SK-N-SH (cell line): ENCODE measurements at regions not wholly inside any gene's neighbourhood (a gene's known extent, or its start where the extent isn't known, plus 50 kb on each side); places are given as distances from the start of the nearest gene placed in this dataset.

Experiments
- CTCF ChIA-PET: fragments of 300-600, 350-600 bp; formaldehyde crosslinking; extraction: SDS; loops from one replicate; lab custom pipeline; 2021; lab: Yijun Ruan, JAX
- POLR2A ChIA-PET: fragments of 350-600 bp; sonication (Branson Sonifier 250); formaldehyde crosslinking; extraction: SDS; loops from one replicate; lab custom pipeline; 2020; ENCODE audit warnings: antibody characterized with exemption, inconsistent platforms; lab: Yijun Ruan, JAX
- DNase-seq: peaks from one replicate; pipeline ENCODE4 v3.0.0; 2012
- H2AFZ ChIP-seq: fragments of 200-600 bp; sonication (generic); 2 replicates; pipeline ENCODE4 v1.8.1; 2016; ENCODE audit warnings: antibody characterized with exemption, mild to moderate bottlenecking, low read depth
- H3F3A ChIP-seq: fragments of 200-600 bp; sonication (generic); replicated peaks from 2 replicates; pipeline ENCODE3; 2016; ENCODE audit warnings: antibody characterized with exemption, mild to moderate bottlenecking; ENCODE audit not compliant: insufficient read depth
- H3K27ac ChIP-seq, 2 experiments: fragments of 200-500 bp in 1 of 2; fragments of 200-600 bp in 1 of 2; sonication (Bioruptor generic) in 1 of 2; sonication (generic), shearing (Covaris generic) in 1 of 2; 2 replicates each; pipeline versions ENCODE4 v1.5.1 to v1.6.1; 2014 to 2016; ENCODE audit warnings: low read depth in 2 of 2, inconsistent platforms in 1 of 2, low read length in 1 of 2, mild to moderate bottlenecking in 1 of 2, mixed read lengths in 1 of 2
- H3K27me3 ChIP-seq: fragments of 200-600 bp; sonication (generic), shearing (Covaris generic); 2 replicates; pipeline ENCODE4 v1.6.1; 2016; ENCODE audit warnings: mixed run types; ENCODE audit not compliant: insufficient read depth
- H3K36me3 ChIP-seq, 2 experiments: fragments of 200-500 bp in 1 of 2; fragments of 200-600 bp in 1 of 2; sonication (Bioruptor generic) in 1 of 2; sonication (generic) in 1 of 2; replicated peaks in 1 of 2; 2 replicates each; pipeline versions ENCODE3 to v1.5.1; 2014 to 2016; ENCODE audit warnings: low read length in 1 of 2, mild to moderate bottlenecking in 1 of 2; ENCODE audit not compliant: insufficient read depth in 2 of 2, control insufficient read depth in 1 of 2
- H3K4me1 ChIP-seq, 2 experiments: fragments of 200-500 bp in 1 of 2; fragments of 200-600 bp in 1 of 2; sonication (Bioruptor generic) in 1 of 2; sonication (generic), shearing (Covaris generic) in 1 of 2; 2 replicates each; pipeline versions ENCODE4 v1.5.1 to v1.6.1; 2014 to 2016; ENCODE audit warnings: low read depth in 1 of 2, low read length in 1 of 2, mixed run types in 1 of 2; ENCODE audit not compliant: insufficient read depth in 2 of 2, control insufficient read depth in 1 of 2
- H3K4me2 ChIP-seq: fragments of 200-600 bp; sonication (generic), shearing (Covaris generic); 2 replicates; pipeline ENCODE4 v1.6.1; 2017; ENCODE audit warnings: mixed run types
- H3K4me3 ChIP-seq, 2 experiments: fragments of 200-500 bp in 1 of 2; fragments of 200-600 bp in 1 of 2; sonication (Bioruptor generic) in 1 of 2; sonication (generic), shearing (Covaris generic) in 1 of 2; 2 replicates each; pipeline versions ENCODE4 v1.5.1 to v1.8.1; 2014 to 2016; ENCODE audit warnings: low read depth in 2 of 2, inconsistent platforms in 1 of 2, low read length in 1 of 2, mild to moderate bottlenecking in 1 of 2, mixed read lengths in 1 of 2, moderate library complexity in 1 of 2
- H3K79me2 ChIP-seq: fragments of 200-600 bp; sonication (generic); 2 replicates; pipeline ENCODE4 v1.8.1; 2017; ENCODE audit warnings: mild to moderate bottlenecking; ENCODE audit not compliant: insufficient read depth
- H3K9ac ChIP-seq: fragments of 200-600 bp; sonication (generic); 2 replicates; pipeline ENCODE4 v1.6.1; 2017; ENCODE audit warnings: mixed run types
- H3K9me2 ChIP-seq: fragments of 200-600 bp; sonication (generic); 2 replicates; pipeline ENCODE4 v1.6.1; 2017; ENCODE audit warnings: mixed run types
- H3K9me3 ChIP-seq: fragments of 200-600 bp; sonication (generic); 2 replicates; pipeline ENCODE4 v1.6.1; 2017; ENCODE audit warnings: mixed run types, mild to moderate bottlenecking, moderate library complexity
- H4K20me1 ChIP-seq: fragments of 200-600 bp; sonication (generic); 2 replicates; pipeline ENCODE4 v1.6.1; 2017; ENCODE audit warnings: mild to moderate bottlenecking, mixed run types; ENCODE audit not compliant: insufficient read depth
- CHD2 ChIP-seq: fragments of 150-350 bp; IDR thresholded peaks from 2 replicates; pipeline ENCODE4 v1.6.1; 2018; ENCODE audit warnings: low read length; ENCODE audit not compliant: partially characterized antibody
- CTCF ChIP-seq: fragments of 200-600 bp; sonication (generic); IDR thresholded peaks from 2 replicates; pipeline ENCODE4 v1.6.1; 2017; ENCODE audit warnings: antibody characterized with exemption, mild to moderate bottlenecking, moderate library complexity
- ELF1 ChIP-seq: IDR thresholded peaks from 2 replicates; pipeline ENCODE4 v1.4.0; 2012
- EP300 ChIP-seq, 2 experiments: IDR thresholded peaks; 2 replicates each; pipeline versions ENCODE4 v1.4.0 to v1.6.1; 2012; ENCODE audit warnings: borderline replicate concordance in 1 of 2, low read depth in 1 of 2, low read length in 1 of 2
- EZH2phosphoT487 ChIP-seq: fragments of 200-600 bp; sonication (generic); IDR thresholded peaks from 2 replicates; pipeline ENCODE4 v1.6.1; 2017; ENCODE audit warnings: low read depth, mixed run types, mild to moderate bottlenecking, antibody characterized with exemption, moderate library complexity, borderline replicate concordance
- FOXJ3 ChIP-seq: sonication (generic); formaldehyde crosslinking; IDR thresholded peaks from 2 replicates; pipeline ENCODE4 v1.5.1; 2020; ENCODE audit warnings: mild to moderate bottlenecking, missing genetic modification reagents
- FOXM1 ChIP-seq: IDR thresholded peaks from 2 replicates; pipeline ENCODE4 v1.4.0; 2012; ENCODE audit warnings: low read depth, mild to moderate bottlenecking
- MAX ChIP-seq: IDR thresholded peaks from 2 replicates; pipeline ENCODE4 v1.4.0; 2012; ENCODE audit warnings: low read depth
- MXI1 ChIP-seq: IDR thresholded peaks from 2 replicates; pipeline ENCODE4 v1.6.1; 2012; ENCODE audit warnings: mild to moderate bottlenecking, low read depth, low read length, improper control_type of control experiment
- NFIC ChIP-seq: IDR thresholded peaks from 2 replicates; pipeline ENCODE4 v1.4.0; 2012; ENCODE audit warnings: borderline replicate concordance
- NRF1 ChIP-seq: IDR thresholded peaks from 2 replicates; pipeline ENCODE4 v1.6.1; 2012; ENCODE audit warnings: low read depth, mild to moderate bottlenecking, low read length
- PBX3 ChIP-seq: IDR thresholded peaks from 2 replicates; pipeline ENCODE4; 2012
- REST ChIP-seq: IDR thresholded peaks from 2 replicates; pipeline ENCODE4 v1.6.1; 2012; ENCODE audit warnings: mild to moderate bottlenecking, low read depth, low read length, moderate library complexity
- RXRA ChIP-seq: IDR thresholded peaks from 2 replicates; pipeline ENCODE4 v1.4.0; 2012; ENCODE audit warnings: low read depth, mild to moderate bottlenecking, borderline replicate concordance
- SIN3A ChIP-seq: IDR thresholded peaks from 2 replicates; pipeline ENCODE4 v1.6.1; 2012; ENCODE audit warnings: low read depth, mild to moderate bottlenecking, low read length, moderate library complexity, borderline replicate concordance
- TCF12 ChIP-seq: IDR thresholded peaks from 2 replicates; pipeline ENCODE4 v1.4.0; 2012
- YY1 ChIP-seq: IDR thresholded peaks from 2 replicates; pipeline ENCODE4 v1.4.0; 2012; ENCODE audit warnings: low read depth, mild to moderate bottlenecking
- WGBS: methylation state at CpG from one replicate; pipeline ENCODE4 v1.1.6; 2017; ENCODE audit warnings: low lambda C conversion rate; 5-methylcytosine and 5-hydroxymethylcytosine counted together

- 76% methylated on average over 2 of the region's 2 CpGs for WGBS
- DNase-seq: no peak
- no peaks in the 10 kb centered on the region for H3K9me3 ChIP-seq
- POLR2A ChIA-PET: no interaction called here
- no peaks in the 10 kb centered on the region for H3K79me2 ChIP-seq
- H3K27me3 ChIP-seq: no peaks in the 10 kb centered on the region
- no peaks in the 10 kb centered on the region for H4K20me1 ChIP-seq
- H3K4me1 ChIP-seq: peaks cover 0 to 19% of the 10 kb centered on the region in 2 experiments; a peak in 1 of 4 replicates
- no peaks in the 10 kb centered on the region for H3F3A ChIP-seq
- CTCF ChIA-PET: interaction anchor here (1.9 kb wide), 1 partner anchor 19 kb away, joined by 7 read pairs; no protein-coding TSS in a partner anchor
- no peak overlapping the region for H3K4me2 ChIP-seq
- TF ChIP-seq CHD2: no peak
- no peak for TF ChIP-seq MAX
- no peak for TF ChIP-seq CTCF
- no peak for TF ChIP-seq SIN3A
- no peak overlapping the region for H3K9ac ChIP-seq
- H3K4me3 ChIP-seq: no peak overlapping the region
- peaks cover 0 to 35% of the 10 kb centered on the region in 2 experiments for H3K36me3 ChIP-seq
- no peak overlapping the region for H2AFZ ChIP-seq
- no peak overlapping the region for H3K27ac ChIP-seq
- no peaks in the 10 kb centered on the region for H3K9me2 ChIP-seq
These were observed 153.7 kb upstream of the RIPOR2 start for GRCh38 chr6:25089442-25089841.

GRCh38 chr6:25094726-25095125 is 159.0 kb upstream of the RIPOR2 start:
- Histone ChIP-seq H3K79me2 (no peaks in the 10 kb centered on the region), H3K27ac (no peak overlapping the region), H3K9me3 (no peaks in the 10 kb centered on the region), H3K36me3 (peaks cover 0 to 30% of the 10 kb centered on the region in 2 experiments), H3K9me2 (no peaks in the 10 kb centered on the region), H2AFZ (no peak overlapping the region), H4K20me1 (no peaks in the 10 kb centered on the region), H3K4me3 (no peak overlapping the region), H3K9ac (no peak overlapping the region), H3K4me1 (no peaks in the 10 kb centered on the region; a peak in 1 of 4 replicates), H3F3A (no peaks in the 10 kb centered on the region), H3K27me3 (no peaks in the 10 kb centered on the region), H3K4me2 (no peak overlapping the region)
- POLR2A ChIA-PET: no interaction called here
- CTCF ChIA-PET: interaction anchor here (1.3 kb wide), 2 partner anchors 13 to 103 kb away, joined by 4 read pairs; no protein-coding TSS in a partner anchor
- no peak for DNase-seq
- 77% methylated on average over 4 of the region's 4 CpGs for WGBS
- TF ChIP-seq EP300 (IDR thresholded peaks at IDR 0.05; ENCODE audit: borderline replicate concordance in 1 of 2, low read depth in 1 of 2, low read length in 1 of 2) (no peak), YY1 (no peak), RXRA (no peak), EZH2phosphoT487 (no peak), MXI1 (no peak), CTCF (no peak), PBX3 (no peak), SIN3A (no peak), TCF12 (no peak), NRF1 (no peak), FOXJ3 (CRISPR knock-in tag) (no peak), REST (no peak), FOXM1 (no peak), ELF1 (no peak), NFIC (no peak)
